ENCODE measurements at regions not wholly inside any gene's neighbourhood (a gene's known extent, or its start where the extent isn't known, plus 50 kb on each side); places are given as distances from the start of the nearest gene placed in this dataset.

- TF ChIP-seq, protein P1, sequence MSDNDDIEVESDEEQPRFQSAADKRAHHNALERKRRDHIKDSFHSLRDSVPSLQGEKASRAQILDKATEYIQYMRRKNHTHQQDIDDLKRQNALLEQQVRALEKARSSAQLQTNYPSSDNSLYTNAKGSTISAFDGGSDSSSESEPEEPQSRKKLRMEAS (IDR thresholded peaks at IDR 0.05) = no peak
- TF ChIP-seq RAD21 (IDR thresholded peaks at IDR 0.05; ENCODE audit: low read depth) = no peak
- no peak for TF ChIP-seq YY1 (IDR thresholded peaks at IDR 0.05; ENCODE audit: low read depth)
- TF ChIP-seq CEBPB (IDR thresholded peaks at IDR 0.05) = no peak
- no peak for TF ChIP-seq EGR1 (IDR thresholded peaks at IDR 0.05)
- no peak for TF ChIP-seq CREB1 (IDR thresholded peaks at IDR 0.05; ENCODE audit: low read depth)
- TF ChIP-seq TAF1 (IDR thresholded peaks at IDR 0.05; ENCODE audit: low read depth) = no peak
- TF ChIP-seq TCF12 (IDR thresholded peaks at IDR 0.05; ENCODE audit: low read depth) = no peak
Measured at GRCh38 chr1:244919320-244920282, 55.3 kb upstream of the HNRNPU start.

Data from Ishikawa (cell line).